Pancreas (tissue), 10 donors: ENCODE measurements at regions not wholly inside any gene's neighbourhood (a gene's known extent, or its start where the extent isn't known, plus 50 kb on each side); places are given as distances from the start of the nearest gene placed in this dataset.

Experiments
- ATAC-seq, 4 donors: fragments of 200-7000 bp; cut with Tn5 transposase; one replicate each; pipeline versions ENCODE4 v1.8.0 to v1.9.1; 2020; ENCODE audit warnings: mild to moderate bottlenecking in 4 of 4, moderate library complexity in 4 of 4
- DNase-seq, 6 donors: peaks; one replicate each; pipeline ENCODE4 v3.0.0-alpha.2; 2020
- FAIRE-seq: peaks from 2 replicates; lab custom pipeline; 2012; peaks lifted over from hg19 to GRCh38; lab: Jason Lieb, UNC
- H3K27ac ChIP-seq, 4 donors: fragments of 200-600 bp; sonication (generic); 1 replicate in 3 of 4; 2 replicates in 1 of 4; pipeline versions ENCODE4 v1.5.0 to v1.8.0; 2020
- H3K27me3 ChIP-seq, 4 donors: fragments of 200-600 bp; one replicate each; pipeline ENCODE4 v1.8.0; 2021
- H3K36me3 ChIP-seq, 3 donors: fragments of 200-600 bp; sonication (generic) in 1 of 3; one replicate each; pipeline versions ENCODE4 v1.5.0 to v1.8.0; 2020 to 2021
- H3K4me1 ChIP-seq, 3 donors: fragments of 200-600 bp; one replicate each; pipeline ENCODE4 v1.8.0; 2021
- H3K4me3 ChIP-seq, 4 donors: fragments of 200-600 bp; sonication (generic) in 2 of 4; one replicate each; pipeline versions ENCODE4 v1.5.0 to v1.8.0; 2020 to 2021
- H3K9me3 ChIP-seq, 4 donors: fragments of 200-600 bp; one replicate each; pipeline ENCODE4 v1.8.0; 2021
- CTCF ChIP-seq, 4 donors: fragments of 200-600 bp; sonication (generic) in 3 of 4; IDR thresholded peaks; one replicate each; pipeline versions ENCODE4 v1.5.0 to v1.8.0; 2021; ENCODE audit warnings: antibody characterized with exemption in 4 of 4
- WGBS, 2 donors: extraction: QIAGEN DNeasy Blood & Tissue Kit; methylation state at CpG; one replicate each; pipeline ENCODE4 v1.1.7; 2013; 5-methylcytosine and 5-hydroxymethylcytosine counted together
- intact Hi-C, 3 donors: fragments of 100-400 bp; cut with DNase I; formaldehyde crosslinking; loops; one replicate each; pipeline versions ENCODE4 v1.11.1 to v1.14.2; 2022
- donor health status: healthy with polysubstance abuse.
- donor health status: DM: no; HTN: no; CAD: no; lungs with moderate emphysema.
- donor health status: DM: no; HTN: no; CAD: no.
- donor health status: control.
- donor health status: control.
- donor health status: Bipolar disorder and iron deficiency.
- donor health status: DM: yes; HTN: yes; CAD: no.
- donor health status: DM: no; HTN: no; CAD: no.
- donor health status: DM: no; HTN: no; CAD: no.
- donor health status: DM: yes; HTN: yes; CAD: no.

- no peaks in the 10 kb centered on the region for H3K36me3 ChIP-seq
- no peak for TF ChIP-seq CTCF (IDR thresholded peaks at IDR 0.05)
- WGBS, 2 donors: 43 to 52% methylated on average over 2 of the region's 2 CpGs
- FAIRE-seq: no peak
- no peaks in the 10 kb centered on the region for H3K4me1 ChIP-seq
- DNase-seq: no peak
- no peak overlapping the region for H3K27ac ChIP-seq
- H3K9me3 ChIP-seq: no peaks in the 10 kb centered on the region
- intact Hi-C loops: no loop called here
- H3K4me3 ChIP-seq: no peak overlapping the region
- ATAC-seq: no peak
- H3K27me3 ChIP-seq: no peaks in the 10 kb centered on the region
Measured at GRCh38 chr18:8994603-8995002, 107.9 kb upstream of the NDUFV2 start.

- intact Hi-C loops: no loop called here
- Histone ChIP-seq H3K4me1 (no peaks in the 10 kb centered on the region), H3K4me3 (no peak overlapping the region), H3K27ac (no peak overlapping the region), H3K9me3 (no peaks in the 10 kb centered on the region), H3K36me3 (no peaks in the 10 kb centered on the region), H3K27me3 (no peaks in the 10 kb centered on the region)
- no peak for DNase-seq
- WGBS, 2 donors: 60 to 75% methylated on average over 3 of the region's 3 CpGs
- TF ChIP-seq CTCF (IDR thresholded peaks at IDR 0.05): no peak
- ATAC-seq: no peak
- no peak for FAIRE-seq
Measured at GRCh38 chr18:8995096-8995495, 107.4 kb upstream of the NDUFV2 start.

- no peak for DNase-seq
- intact Hi-C loops: no loop called here
- no peak overlapping the region for H3K27ac ChIP-seq
- no peak for TF ChIP-seq CTCF (IDR thresholded peaks at IDR 0.05)
- H3K36me3 ChIP-seq: no peaks in the 10 kb centered on the region
- no peak for FAIRE-seq
- H3K4me1 ChIP-seq: no peaks in the 10 kb centered on the region
- H3K27me3 ChIP-seq: no peaks in the 10 kb centered on the region
- no peaks in the 10 kb centered on the region for H3K9me3 ChIP-seq
- peak in 1 of 4 donors; percentile 39 for ATAC-seq
- 58% methylated on average over 3 of the region's 3 CpGs for WGBS, 2 donors
- H3K4me3 ChIP-seq: no peak overlapping the region
Measured at GRCh38 chr18:8996771-8997432, 105.6 kb upstream of the NDUFV2 start.

- DNase-seq (no peak), FAIRE-seq (no peak), ATAC-seq (no peak)
- Histone ChIP-seq H3K4me1 (no peaks in the 10 kb centered on the region), H3K4me3 (no peak overlapping the region), H3K36me3 (no peaks in the 10 kb centered on the region), H3K27me3 (no peaks in the 10 kb centered on the region), H3K9me3 (no peaks in the 10 kb centered on the region), H3K27ac (no peak overlapping the region)
- WGBS, 2 donors: 74 to 83% methylated on average over 5 of the region's 5 CpGs
- no peak for TF ChIP-seq CTCF (IDR thresholded peaks at IDR 0.05)
- intact Hi-C loops: no loop called here
Measured at GRCh38 chr18:8997634-8998033, 104.9 kb upstream of the NDUFV2 start.

GRCh38 chr18:8998481-8999217 is 103.8 kb upstream of the NDUFV2 start:
- peak overlapping the region in 1 of 4 donors; percentile 4 for H3K27ac ChIP-seq
- DNase-seq: no peak
- H3K4me1 ChIP-seq: no peaks in the 10 kb centered on the region
- FAIRE-seq: no peak
- H3K4me3 ChIP-seq: no peak overlapping the region
- ATAC-seq: peak in 3 of 4 donors; percentile 31 to 53 (median 37)
- WGBS, 2 donors: 15 to 18% methylated on average over 4 of the region's 4 CpGs
- intact Hi-C loops: no loop called here
- H3K36me3 ChIP-seq: no peaks in the 10 kb centered on the region
- H3K9me3 ChIP-seq: no peaks in the 10 kb centered on the region
- no peaks in the 10 kb centered on the region for H3K27me3 ChIP-seq
- TF ChIP-seq CTCF (IDR thresholded peaks at IDR 0.05): no peak
